ENCODE measurements at regions not wholly inside any gene's neighbourhood (a gene's known extent, or its start where the extent isn't known, plus 50 kb on each side); places are given as distances from the start of the nearest gene placed in this dataset.
"Not testable (repeated sequence)": the region's sequence is repeated elsewhere in the genome, so short reads cannot be mapped to it uniquely, and the experiment has no call there.

- no peak for DNase-seq
Measured at GRCh38 chr5:136738829-136739228, 373.5 kb upstream of the TRPC7 start.

- no peak for DNase-seq
Measured at GRCh38 chr5:136736021-136736420, 370.7 kb upstream of the TRPC7 start.

GRCh38 chr5:136735611-136736010, 370.3 kb upstream of the TRPC7 start:
- DNase-seq: not testable (repeated sequence)

DNA sequence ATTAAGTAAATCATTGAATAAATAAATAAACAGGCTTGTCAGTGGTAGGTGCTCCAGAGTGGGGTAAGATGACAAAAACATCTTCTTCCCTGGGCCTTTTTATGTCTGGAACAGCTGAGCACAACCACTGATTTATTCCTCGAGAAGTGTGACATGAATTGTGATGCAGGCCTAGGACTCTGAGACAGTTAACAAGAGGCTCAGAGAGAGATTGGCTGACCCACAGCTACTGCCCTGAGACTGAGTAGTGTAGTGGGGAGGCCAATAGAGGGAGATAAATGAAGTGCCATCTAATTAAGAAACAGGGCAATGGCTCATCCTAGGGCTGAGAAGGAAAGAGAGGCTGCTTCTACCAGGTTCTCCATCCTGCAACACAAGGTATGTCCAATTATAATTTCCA, 369.3 kb upstream of the TRPC7 start:
- DNase-seq: no peak

- no peak for DNase-seq
Measured at GRCh38 chr5:136732751-136733150, 367.4 kb upstream of the TRPC7 start.

DNA sequence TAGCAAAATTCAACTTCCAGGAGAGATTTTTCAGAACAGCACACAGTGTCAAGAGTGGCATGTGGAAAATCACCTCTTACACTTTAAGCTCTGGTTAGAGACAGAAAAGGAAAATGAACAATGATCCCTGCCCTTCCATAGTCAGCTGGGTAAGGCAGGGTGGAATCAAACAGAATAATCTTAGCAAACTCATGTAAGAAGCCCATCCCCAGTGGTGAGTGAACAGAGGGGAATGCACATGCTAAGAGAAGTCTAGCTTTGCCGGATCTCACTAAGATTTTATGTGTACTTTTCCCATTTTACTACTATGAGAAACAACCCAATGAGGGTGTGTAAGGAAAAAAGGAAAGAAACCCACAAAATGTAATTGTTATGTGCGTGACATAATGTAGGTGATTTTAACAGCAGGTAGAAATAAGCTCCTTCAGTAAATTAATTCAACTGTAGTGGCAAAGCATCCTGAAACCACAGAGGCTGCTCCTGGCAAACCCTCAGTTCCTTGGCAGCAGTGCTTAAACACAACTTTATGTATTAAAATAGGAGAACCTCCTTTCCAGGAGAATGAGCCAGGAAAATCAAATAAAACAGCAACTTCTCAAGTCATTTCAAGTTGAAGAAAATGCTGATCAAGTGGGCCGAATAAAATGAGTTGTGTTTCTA, 366.0 kb upstream of the TRPC7 start:
- no peak for DNase-seq

- DNase-seq: no peak
Measured at GRCh38 chr5:136730426-136730825, 365.1 kb upstream of the TRPC7 start.

DNA sequence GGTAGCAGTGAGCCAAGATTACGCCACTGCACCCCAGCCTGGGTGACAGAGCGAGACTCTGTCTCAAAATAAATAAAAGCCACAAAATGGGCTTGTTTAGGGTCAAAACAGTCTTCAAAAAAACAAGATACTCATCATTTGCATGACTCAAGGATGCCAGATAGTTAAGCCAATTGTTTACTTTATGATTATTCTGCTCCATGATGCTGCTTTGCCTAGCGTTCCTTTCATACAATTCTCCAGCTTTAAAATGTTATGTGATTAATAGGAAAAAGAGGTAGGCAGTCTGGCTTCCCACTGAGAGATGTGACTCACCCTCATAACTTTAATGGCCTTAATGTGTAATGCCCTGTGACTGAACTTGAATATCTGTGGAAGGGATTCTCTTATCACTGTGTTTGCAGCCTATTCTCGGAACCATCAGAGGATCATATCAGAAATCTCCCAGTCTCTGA, 364.6 kb upstream of the TRPC7 start:
- DNase-seq: no peak

DNA sequence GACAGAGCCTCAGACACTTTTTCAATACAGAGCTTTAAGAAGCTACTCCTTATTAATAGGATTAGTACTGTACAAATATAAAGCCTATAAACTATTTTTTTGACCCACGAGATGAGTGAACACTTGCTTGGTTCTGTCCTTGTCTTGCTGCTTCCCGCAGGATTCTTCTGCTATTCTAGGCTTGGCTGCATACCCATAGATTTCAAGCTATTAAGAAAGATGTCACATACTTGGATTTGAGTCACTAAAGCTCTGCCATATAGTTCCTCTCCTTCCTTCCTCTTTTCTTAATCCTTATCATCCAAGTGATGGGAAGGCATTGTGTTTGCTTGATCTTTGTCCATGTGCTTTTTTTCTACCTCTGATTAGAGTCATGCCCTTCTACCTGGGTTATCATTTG, 361.2 kb upstream of the TRPC7 start:
- no peak for DNase-seq

- no peak for DNase-seq
Measured at GRCh38 chr5:136724161-136724560, 358.8 kb upstream of the TRPC7 start.

GRCh38 chr5:136722581-136722980, 357.2 kb upstream of the TRPC7 start:
- DNase-seq: no peak

DNA sequence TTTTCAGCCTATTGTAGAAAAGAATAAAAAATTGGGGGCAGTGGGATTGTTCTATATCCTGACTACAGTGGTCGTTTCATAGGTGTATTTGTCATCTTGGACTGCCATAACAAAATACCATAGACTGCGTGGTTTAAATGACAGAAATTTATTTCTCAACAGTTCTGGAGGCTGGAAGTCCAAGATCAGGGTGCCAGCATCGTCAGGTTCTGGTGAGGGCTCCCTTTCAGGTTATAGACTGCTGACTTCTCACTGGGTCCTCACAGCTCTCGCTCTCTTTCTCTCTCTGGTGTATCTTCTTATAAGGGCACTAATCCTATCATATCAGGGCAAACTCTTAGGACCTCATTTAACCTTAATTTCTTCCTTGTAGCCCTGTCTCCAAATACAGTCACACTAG, 356.7 kb upstream of the TRPC7 start:
- no peak for DNase-seq

DNA sequence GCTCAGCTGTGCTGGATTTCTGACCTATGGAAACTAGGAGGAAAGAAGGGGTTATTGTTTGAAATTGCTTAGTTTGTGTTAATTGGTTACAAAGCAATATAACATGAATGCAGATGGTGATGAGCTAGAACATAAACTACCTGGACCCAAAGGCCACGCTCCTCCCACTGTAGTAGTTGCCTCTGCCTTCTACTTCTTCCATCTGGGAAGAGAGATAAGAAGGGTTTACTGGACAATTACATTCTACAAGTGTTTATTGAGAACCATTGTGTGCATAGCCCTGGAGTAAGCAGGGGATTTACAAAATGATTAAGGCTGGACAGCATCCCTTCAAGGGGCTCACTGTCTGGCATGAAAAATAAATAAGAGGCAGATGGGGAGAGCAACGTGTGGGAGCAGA, 355.3 kb upstream of the TRPC7 start:
- no peak for DNase-seq

DNA sequence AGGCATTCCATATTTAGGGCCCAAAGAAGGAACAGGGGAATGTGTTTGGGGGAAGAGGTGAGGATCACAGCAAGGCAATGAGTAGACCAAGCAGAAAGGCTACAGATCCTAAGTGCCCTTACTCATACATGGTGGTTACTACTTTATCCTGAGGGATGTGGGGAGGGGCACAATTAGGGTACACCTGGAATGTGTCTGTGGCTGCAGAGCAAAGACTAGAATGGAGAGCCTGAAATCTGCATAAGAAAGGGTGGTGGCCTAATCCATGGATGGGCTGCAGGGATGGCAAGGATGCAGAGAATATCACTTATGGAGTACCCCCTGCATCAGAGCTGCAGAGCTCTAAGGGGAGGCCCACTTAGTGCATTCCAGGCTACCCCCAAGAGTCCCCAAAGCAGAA, 352.6 kb upstream of the TRPC7 start:
- DNase-seq: no peak

DNA sequence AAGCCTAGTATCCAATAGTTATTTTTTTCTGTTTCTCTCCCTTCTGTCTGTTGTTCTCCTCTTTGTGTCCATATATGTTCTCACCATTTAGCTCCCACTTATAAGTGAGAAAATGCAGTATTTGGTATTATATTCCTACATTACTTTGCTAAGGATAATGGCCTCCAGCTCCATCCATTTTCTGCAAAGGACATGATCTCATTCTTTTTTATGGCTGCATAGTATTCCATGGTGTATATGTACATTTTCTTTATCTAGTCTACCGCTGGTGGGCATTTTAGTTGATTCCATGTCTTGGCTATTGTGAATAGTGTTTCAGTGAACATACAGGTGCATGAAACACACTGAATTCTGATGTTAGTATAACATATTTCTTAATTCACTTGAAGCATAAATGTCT, 348.9 kb upstream of the TRPC7 start:
- no peak for DNase-seq

- no peak for DNase-seq
Measured at GRCh38 chr5:136712628-136713027, 347.3 kb upstream of the TRPC7 start.

- DNase-seq: no peak
Measured at GRCh38 chr5:136710834-136711233, 345.5 kb upstream of the TRPC7 start.

GRCh38 chr5:136703706-136704105, 338.4 kb upstream of the TRPC7 start:
- DNase-seq: no peak

DNA sequence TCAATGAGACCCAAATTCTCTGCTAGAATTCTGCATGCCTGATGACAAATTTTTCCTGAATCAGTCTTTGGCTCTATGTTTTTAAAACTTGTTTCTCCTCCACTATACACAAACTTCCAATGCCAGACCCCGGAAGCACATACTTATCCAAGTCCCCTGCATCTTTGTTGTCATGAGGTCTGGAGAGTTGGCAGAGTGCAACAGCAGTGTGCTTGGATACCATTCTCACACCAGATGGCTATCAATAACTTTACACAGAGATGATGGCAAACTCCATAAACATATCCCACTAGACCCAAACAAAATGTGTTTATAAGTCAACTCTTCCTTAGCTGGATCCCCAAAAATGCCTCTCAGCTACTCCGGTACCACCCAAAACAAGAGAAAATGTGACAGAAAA, 337.7 kb upstream of the TRPC7 start:
- DNase-seq: no peak

GRCh38 chr5:136701191-136701590, 335.8 kb upstream of the TRPC7 start:
- no peak for DNase-seq

DNA sequence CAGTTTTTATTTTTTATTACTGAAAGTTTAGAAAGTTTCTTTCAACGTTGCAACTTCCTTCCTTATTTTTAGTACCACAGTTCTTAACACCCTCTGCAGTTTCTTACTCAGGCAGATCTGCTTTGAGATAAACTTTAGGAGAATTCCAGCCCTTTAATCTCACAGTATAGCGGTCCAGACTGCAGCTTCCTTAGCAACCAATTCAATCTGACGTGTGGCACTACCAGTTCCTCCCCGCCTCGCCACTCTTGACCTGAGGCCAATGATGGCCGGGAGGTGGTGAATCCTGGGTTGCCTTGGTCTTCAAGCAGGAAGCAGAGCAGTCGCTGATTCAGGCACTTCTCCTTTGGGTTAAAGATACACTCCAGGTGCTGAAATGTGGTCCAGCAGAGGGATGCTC, 334.3 kb upstream of the TRPC7 start:
- no peak for DNase-seq

GRCh38 chr5:136698970-136699369, 333.6 kb upstream of the TRPC7 start:
- DNase-seq: no peak

GRCh38 chr5:136694258-136694657, 328.9 kb upstream of the TRPC7 start:
- DNase-seq: no peak

DNA sequence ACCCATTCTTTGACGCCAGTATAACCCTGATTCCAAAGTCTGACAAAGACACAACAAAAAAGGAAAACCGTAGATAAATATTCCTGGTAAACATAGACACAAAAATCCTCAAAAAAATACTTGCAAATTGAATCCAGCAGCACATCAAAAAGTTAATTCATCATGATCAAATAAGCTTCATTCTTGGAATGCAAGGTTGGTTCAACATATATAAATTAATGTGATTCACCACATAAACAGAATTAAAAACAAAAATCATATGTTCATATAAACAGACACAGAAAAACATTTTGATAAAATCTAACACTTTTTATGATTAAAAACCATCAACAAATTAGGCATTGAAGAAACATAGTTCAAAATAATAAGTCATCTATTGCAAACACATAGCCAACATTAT, 324.2 kb upstream of the TRPC7 start:
- no peak for DNase-seq

DNA sequence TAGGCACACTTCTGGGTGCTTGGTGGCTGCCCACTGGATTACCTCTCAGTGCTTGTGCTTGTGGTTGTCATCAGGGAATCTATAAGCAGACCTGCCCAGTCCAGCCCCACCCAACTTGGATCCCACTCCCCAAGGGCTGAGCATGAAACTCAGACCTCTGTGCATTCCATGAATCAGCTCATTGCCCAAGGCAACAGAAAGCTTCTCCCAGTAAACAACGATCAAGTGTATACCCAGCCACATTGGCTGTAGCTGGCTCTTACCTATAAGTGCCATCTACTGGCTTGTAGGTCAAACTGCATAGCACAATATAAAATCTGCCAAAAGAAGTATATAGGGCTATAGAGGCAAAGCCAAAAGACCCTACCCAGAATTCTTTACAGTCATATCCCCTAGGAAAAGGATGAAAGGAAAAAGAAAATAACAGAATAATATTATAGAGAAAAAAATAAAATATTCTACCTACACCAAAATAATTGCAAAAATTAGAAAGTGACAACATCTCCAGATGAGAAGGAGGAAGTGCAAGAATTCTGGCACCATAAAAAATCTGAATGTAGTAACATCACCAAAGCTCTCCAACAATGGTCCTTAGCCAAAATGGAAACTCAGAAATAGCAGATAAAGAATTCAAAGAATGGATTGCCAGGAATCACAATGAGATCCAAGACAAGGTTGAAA, 321.0 kb upstream of the TRPC7 start:
- DNase-seq: no peak

Data from NCI-H146 (cell line).